GM11168 (cell line): ENCODE measurements at regions not wholly inside any gene's neighbourhood (a gene's known extent, or its start where the extent isn't known, plus 50 kb on each side); places are given as distances from the start of the nearest gene placed in this dataset.

Source experiments
- in situ Hi-C: fragments of 300-500 bp; cut with MboI; formaldehyde crosslinking; loops from one replicate; pipeline ENCODE4 v1.12.0; 2022; ENCODE audit warnings: low sequenced_read_pairs; ENCODE audit not compliant: unreplicated experiment

- in situ Hi-C loops: no loop called here
Measured at GRCh38 chr17:65374966-65375365, 186.5 kb downstream of the AXIN2 start.

- in situ Hi-C loops: no loop called here
Measured at GRCh38 chr17:65371702-65372101, 189.7 kb downstream of the AXIN2 start.

GRCh38 chr17:65370669-65371131 is 190.7 kb downstream of the AXIN2 start:
- in situ Hi-C loops: no loop called here

- in situ Hi-C loops: no loop called here
Measured at GRCh38 chr17:65368341-65368740, 193.1 kb downstream of the AXIN2 start.

GRCh38 chr17:65366102-65366844 is 195.2 kb downstream of the AXIN2 start:
- in situ Hi-C loops: no loop called here

DNA sequence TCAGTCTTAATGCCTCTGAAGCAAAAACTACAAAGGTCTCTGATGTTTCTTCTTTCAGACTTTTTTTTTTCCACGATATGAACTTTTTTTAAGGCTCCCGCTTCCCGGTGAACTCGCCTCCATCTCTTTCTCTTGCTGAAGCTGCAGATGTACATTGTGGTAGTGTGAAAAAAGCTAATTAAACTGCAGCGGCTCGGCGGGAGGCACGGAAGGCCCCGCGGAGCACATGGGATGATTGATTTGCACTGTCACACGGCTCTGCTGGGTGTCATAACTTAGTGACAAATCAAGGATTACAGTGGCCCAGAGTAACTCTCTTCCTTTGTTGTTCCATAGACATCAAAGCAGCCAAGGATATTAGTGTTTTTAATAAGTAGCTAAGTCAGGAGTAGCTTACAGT is 196.3 kb downstream of the AXIN2 start:
- in situ Hi-C loops: no loop called here

GRCh38 chr17:65364438-65364837 is 197.0 kb downstream of the AXIN2 start:
- in situ Hi-C loops: no loop called here

DNA sequence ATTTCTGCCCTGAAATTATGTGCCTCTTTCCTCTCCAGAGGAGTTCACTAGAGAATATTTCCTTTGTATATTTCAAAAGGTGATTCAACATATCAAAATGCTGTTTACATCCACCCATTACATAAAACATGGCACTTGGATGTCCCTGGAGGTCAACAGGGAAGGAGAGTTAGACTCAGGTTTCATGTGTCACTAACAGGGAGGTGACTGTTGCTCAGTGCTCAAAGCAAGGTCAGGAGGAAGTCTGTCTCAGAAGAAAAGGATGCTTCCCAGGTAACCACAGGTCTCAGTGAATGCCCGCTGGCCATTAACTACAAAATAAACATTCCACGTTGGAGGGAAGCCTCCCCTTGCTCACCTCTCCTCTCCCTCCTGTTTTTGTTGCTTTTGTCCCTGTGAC is 198.6 kb downstream of the AXIN2 start:
- in situ Hi-C loops: no loop called here

- in situ Hi-C loops: no loop called here
Measured at GRCh38 chr17:65360961-65361552, 200.4 kb downstream of the AXIN2 start.

- in situ Hi-C loops: no loop called here
Measured at GRCh38 chr17:65359016-65359415, 202.4 kb downstream of the AXIN2 start.

DNA sequence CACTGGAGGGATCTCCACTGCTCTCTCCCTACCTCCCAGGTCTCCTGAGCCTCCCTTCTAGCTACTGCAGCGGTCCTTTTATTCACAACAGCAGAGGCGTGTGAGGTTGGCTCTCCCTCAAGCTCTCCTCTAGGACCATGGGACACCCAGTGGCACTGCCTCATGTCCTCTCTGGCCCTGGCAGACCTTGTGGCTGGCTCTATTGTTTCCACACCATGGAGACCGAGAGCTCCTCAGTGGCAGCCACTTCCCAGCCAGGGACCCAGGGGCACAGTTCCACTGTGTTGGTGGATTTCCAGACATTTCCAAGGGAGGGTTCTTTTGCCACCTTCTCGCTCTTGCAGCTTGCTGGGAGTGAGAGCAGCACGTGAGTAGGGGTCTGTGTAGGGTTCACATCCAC is 204.9 kb downstream of the AXIN2 start:
- in situ Hi-C loops: no loop called here

DNA sequence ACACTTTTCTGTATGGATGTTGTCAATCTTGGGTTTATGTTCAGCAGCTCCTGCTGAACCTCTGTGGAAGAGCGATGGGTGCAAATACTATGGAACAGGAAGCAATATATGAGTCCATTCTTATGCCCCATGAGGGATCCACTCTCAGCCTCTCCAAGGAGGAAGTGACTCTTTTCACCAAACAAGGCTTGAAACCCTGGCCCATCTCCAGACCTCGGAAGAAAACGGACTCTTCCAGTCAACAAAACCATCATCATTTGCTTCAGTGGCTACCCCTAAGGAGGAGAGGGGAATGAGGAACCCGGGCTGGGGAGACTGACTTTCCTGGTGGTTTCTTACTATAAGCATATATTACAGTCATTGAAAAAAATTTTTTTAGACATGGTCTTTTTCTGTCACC is 206.2 kb downstream of the AXIN2 start:
- in situ Hi-C loops: no loop called here

- in situ Hi-C loops: no loop called here
Measured at GRCh38 chr17:65349916-65350315, 211.5 kb downstream of the AXIN2 start.

DNA sequence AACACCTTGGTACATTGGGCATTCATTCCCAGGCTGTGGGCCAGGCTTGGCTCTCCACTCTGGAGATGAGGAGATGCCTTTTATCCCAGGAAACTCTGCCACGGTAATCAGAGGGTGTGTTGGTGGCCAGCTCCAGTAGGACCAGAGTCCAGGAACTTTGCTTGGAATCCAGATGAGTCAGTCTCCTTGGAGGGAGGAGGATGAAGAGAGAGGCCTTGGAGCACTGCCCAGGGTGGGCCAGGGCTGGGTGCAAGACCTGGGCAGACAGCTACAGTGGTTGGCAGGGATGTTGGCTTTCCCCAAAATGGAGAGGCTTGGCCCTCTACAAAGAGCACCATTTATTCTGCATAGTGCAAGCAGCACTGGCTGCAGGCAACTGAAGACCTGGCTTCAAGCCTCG is 209.0 kb downstream of the RGS9 start:
- in situ Hi-C loops: no loop called here

DNA sequence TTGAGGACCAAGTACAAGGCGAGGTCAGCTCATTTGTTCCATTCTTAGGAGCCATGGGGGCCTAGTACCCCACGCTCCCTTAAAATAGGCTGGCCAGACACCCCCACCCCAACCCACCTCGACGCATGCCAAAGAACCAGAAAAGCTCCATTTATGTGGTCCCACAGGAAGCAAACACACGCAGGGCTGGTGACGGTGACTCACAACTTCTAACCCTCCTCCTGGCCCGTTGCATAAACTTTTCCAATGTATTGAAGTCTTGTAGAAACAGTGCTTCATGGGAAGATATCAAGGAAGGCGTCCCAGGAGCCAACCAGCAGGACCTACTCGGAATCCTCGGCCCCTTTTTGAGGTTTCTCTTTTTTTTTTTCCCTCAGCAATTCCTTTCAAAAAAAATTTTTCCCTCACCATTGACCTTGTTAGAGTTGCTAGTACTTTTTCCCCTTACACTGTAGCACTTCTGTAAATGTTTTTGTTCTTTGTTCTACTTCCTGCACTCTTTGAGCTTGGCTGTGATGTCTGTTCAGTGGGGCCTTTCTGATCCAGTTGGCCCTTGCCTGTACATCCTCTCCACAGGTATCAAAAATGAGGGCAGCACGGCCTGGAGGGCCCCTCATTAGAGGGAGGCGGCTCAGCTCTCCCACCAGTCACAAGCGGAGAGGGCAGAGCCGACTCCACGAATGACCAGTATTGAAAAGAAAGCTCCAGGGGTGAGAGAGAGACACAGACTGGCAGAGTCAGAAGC is 208.3 kb downstream of the RGS9 start:
- in situ Hi-C loops: no loop called here

DNA sequence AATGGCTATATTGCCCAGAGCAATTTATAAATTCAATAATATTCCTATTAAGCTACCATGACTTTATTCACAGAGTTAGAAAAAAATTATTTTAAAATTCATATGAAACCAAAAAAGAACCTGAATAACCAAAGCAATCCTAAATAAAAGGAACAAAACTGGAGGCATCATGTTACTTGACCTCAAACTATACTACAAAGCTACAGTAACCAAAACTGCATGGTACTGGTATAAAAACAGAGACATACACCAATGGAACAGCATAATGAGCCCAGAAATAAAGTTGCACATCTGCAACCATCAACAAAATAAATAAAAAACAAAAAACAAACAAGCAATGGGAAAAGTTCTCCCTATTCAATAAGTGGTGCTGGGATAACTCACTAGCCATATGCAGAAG is 203.2 kb downstream of the RGS9 start:
- in situ Hi-C loops: no loop called here

DNA sequence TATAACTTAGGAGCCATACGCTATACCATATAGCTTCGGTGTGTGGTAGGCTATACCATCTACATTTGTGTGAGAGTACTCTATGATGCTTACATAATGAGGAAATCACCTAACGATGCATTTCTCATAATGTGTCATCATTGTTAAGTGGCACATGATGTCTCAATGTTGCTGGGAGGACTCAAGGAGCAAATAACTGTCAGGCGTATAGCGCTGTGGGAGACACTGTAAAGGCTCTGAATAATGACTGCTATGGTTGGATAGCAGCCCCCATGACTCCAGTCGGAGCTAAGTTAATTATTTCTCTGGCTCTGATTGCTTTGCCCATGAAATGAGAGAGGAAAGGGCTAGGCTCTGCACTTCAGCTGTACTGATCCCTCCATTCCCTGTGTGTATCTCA is 197.2 kb downstream of the RGS9 start:
- in situ Hi-C loops: no loop called here

DNA sequence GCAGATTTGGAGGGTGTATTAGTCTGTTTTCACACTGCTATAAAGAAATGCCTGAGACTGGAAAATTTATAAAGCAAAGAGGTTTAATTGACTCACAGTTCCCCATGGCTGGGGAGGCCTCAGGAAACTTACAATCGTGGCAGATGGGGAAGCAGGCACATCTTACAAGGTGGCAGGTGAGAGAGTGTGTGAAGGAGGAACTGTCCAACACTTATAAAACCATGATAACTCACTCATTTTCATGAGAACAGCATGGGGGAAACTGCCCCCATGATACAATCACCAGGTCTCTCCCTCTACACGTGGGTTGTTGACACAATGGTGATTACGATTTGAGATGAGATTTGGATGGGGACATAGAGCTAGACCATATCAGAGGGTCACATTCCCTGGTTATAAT is 195.6 kb downstream of the RGS9 start:
- in situ Hi-C loops: no loop called here

- in situ Hi-C loops: no loop called here
Measured at GRCh38 chr17:65332375-65332774, 195.2 kb downstream of the RGS9 start.

DNA sequence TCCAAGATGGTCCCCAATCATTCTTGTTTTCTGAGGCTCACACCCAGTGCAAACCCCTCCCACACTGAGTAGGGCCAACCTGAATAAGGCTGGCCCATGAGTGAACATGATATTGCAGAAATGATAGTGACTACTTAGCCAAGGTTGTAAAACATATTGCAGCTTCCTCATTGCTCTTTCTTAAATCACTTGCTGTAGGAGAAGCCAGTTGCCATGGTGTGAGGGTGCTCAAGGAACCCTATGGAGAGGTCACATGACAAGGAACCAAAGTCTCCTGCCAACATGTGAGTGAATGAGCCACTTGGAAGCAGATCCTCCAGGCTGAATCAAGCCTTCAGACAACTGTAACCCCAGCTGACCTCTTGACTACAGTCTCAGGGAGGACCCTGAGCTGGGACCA is 191.4 kb downstream of the RGS9 start:
- in situ Hi-C loops: no loop called here

- in situ Hi-C loops: no loop called here
Measured at GRCh38 chr17:65324611-65325342, 187.6 kb downstream of the RGS9 start.
